OCI-LY3 (cell line): ENCODE measurements at regions not wholly inside any gene's neighbourhood (a gene's known extent, or its start where the extent isn't known, plus 50 kb on each side); places are given as distances from the start of the nearest gene placed in this dataset.

Experiments
- H2AFZ ChIP-seq: fragments of 200-600, 300-600 bp; shearing (Covaris generic); 2 replicates; pipeline ENCODE4 v1.6.0; 2014; ENCODE audit warnings: antibody characterized with exemption, low read depth, low read length
- H3K27ac ChIP-seq: fragments of 200-600, 300-600 bp; sonication (generic); 2 replicates; pipeline ENCODE4 v1.5.1; 2014; ENCODE audit warnings: mild to moderate bottlenecking, low read length, moderate library complexity, mixed read lengths
- H3K27me3 ChIP-seq: fragments of 200-600, 300-600 bp; sonication (generic); 2 replicates; pipeline ENCODE4 v1.6.1; 2014; ENCODE audit warnings: low read depth, low read length, mixed read lengths
- H3K36me3 ChIP-seq: fragments of 200-600, 300-600 bp; sonication (generic); replicated peaks from 2 replicates; pipeline ENCODE3; 2014; ENCODE audit warnings: low read depth, low read length, mixed read lengths
- H3K4me1 ChIP-seq: fragments of 300-600, 200-600 bp; sonication (generic); 2 replicates; pipeline ENCODE4 v1.6.1; 2014; ENCODE audit warnings: low read length, mixed read lengths
- H3K4me2 ChIP-seq: fragments of 200-600, 300-600 bp; sonication (generic); 2 replicates; pipeline ENCODE4 v1.6.1; 2014; ENCODE audit warnings: low read length, mixed read lengths
- H3K4me3 ChIP-seq: fragments of 300-600, 200-600 bp; sonication (generic); 2 replicates; pipeline ENCODE4 v1.5.1; 2014; ENCODE audit warnings: antibody characterized with exemption, mild to moderate bottlenecking, low read length, moderate library complexity
- H3K79me2 ChIP-seq: fragments of 300-600, 200-600 bp; shearing (Covaris generic); 2 replicates; pipeline ENCODE4 v1.6.1; 2014; ENCODE audit warnings: mild to moderate bottlenecking, low read length, mixed read lengths
- H3K9ac ChIP-seq: fragments of 300-600, 200-600 bp; shearing (Covaris generic); 2 replicates; pipeline ENCODE4 v1.6.0; 2014; ENCODE audit warnings: mild to moderate bottlenecking, low read length, moderate library complexity
- H3K9me3 ChIP-seq: fragments of 200-600, 300-600 bp; shearing (Covaris generic); 2 replicates; pipeline ENCODE4 v1.6.1; 2014; ENCODE audit warnings: low read length, mixed read lengths; ENCODE audit not compliant: insufficient read depth
- H4K20me1 ChIP-seq: fragments of 200-600, 300-600 bp; sonication (generic); 2 replicates; pipeline ENCODE4 v1.6.1; 2016; ENCODE audit warnings: low read length, mixed read lengths; ENCODE audit not compliant: insufficient read depth
- EZH2phosphoT487 ChIP-seq: fragments of 200-600 bp; shearing (Covaris generic); IDR thresholded peaks from 2 replicates; pipeline ENCODE4 v1.6.1; 2018; ENCODE audit warnings: antibody characterized with exemption, mixed run types, low read depth
- TF ChIP-seq, protein P1 (sequence below): fragments of 200-600, 300-600 bp; sonication (generic); IDR thresholded peaks from 2 replicates; pipeline ENCODE4 v1.5.1; 2014; ENCODE audit warnings: antibody characterized with exemption, low read length, low read depth

DNA sequence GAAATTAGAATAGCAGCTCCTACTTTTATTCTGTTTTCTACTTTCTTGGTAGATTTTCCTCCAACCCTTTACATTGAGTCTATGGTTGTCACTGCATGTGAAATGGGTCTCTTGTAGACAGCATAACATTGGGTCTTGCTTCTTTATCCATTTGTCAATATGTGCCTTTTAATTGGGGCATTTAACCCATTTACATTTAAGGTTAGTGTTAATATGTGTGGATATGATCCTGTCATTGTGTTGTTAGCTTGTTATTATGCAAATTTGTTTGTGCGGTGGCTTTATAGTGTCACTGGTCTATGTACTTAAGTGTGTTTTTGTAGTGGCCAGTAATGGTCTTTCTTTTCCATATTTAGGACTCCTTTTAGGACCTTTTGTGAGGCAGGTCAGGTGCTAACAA lies 276.9 kb upstream of the SPHKAP start:
- no peak overlapping the region for H3K27ac ChIP-seq
- no peaks in the 10 kb centered on the region for H3K36me3 ChIP-seq
- H3K4me3 ChIP-seq = no peak overlapping the region
- H3K9me3 ChIP-seq = peaks cover 10% of the 10 kb centered on the region; the same call in 1 of the 2 replicates
- H4K20me1 ChIP-seq = no peaks in the 10 kb centered on the region
- H3K27me3 ChIP-seq = no peaks in the 10 kb centered on the region
- no peak overlapping the region for H2AFZ ChIP-seq
- no peaks in the 10 kb centered on the region for H3K79me2 ChIP-seq
- no peak overlapping the region for H3K9ac ChIP-seq
- TF ChIP-seq EZH2phosphoT487 = no peak
- TF ChIP-seq, protein P1, sequence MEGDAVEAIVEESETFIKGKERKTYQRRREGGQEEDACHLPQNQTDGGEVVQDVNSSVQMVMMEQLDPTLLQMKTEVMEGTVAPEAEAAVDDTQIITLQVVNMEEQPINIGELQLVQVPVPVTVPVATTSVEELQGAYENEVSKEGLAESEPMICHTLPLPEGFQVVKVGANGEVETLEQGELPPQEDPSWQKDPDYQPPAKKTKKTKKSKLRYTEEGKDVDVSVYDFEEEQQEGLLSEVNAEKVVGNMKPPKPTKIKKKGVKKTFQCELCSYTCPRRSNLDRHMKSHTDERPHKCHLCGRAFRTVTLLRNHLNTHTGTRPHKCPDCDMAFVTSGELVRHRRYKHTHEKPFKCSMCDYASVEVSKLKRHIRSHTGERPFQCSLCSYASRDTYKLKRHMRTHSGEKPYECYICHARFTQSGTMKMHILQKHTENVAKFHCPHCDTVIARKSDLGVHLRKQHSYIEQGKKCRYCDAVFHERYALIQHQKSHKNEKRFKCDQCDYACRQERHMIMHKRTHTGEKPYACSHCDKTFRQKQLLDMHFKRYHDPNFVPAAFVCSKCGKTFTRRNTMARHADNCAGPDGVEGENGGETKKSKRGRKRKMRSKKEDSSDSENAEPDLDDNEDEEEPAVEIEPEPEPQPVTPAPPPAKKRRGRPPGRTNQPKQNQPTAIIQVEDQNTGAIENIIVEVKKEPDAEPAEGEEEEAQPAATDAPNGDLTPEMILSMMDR = no peak
- H3K4me2 ChIP-seq = no peak overlapping the region
- no peaks in the 10 kb centered on the region for H3K4me1 ChIP-seq

DNA sequence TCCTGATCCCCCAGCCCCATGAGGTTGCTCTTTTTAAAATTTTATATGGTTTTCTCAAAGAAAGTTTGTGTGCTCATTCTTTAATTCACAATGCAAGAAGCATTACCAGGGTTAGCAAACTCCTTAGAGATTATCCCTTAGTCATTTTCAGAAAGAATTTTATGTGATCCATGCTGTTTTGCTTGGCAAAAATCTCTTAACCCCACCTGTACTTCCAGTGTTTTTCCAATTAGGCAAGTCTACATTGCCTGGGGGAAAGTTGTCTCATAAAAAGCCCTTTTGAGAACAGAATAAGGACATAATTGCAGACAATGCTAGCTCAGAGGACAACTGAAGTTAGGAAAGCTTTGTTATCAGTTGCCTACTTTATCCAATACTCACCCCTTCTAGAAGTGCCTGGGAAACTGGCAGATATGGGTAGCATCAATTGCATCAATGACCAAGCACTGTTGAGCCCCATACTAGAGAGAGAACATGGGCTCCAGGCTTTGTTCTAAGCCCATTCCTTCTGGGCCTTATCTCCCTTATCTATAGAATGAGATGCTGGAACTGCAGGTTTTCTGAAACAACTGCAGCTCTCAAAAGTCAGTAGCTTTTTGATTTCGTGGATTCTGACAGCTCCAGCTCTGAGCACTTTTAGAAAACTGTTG lies 265.9 kb upstream of the SPHKAP start:
- no peak overlapping the region for H3K27ac ChIP-seq
- H3K4me1 ChIP-seq = no peaks in the 10 kb centered on the region
- no peak overlapping the region for H3K9ac ChIP-seq
- H3K4me2 ChIP-seq = no peak overlapping the region
- no peaks in the 10 kb centered on the region for H3K27me3 ChIP-seq
- H3K4me3 ChIP-seq = no peak overlapping the region
- H2AFZ ChIP-seq = no peak overlapping the region
- H3K9me3 ChIP-seq = no peaks in the 10 kb centered on the region
- TF ChIP-seq, protein P1 = no peak
- TF ChIP-seq EZH2phosphoT487 = no peak
- H3K79me2 ChIP-seq = no peaks in the 10 kb centered on the region
- no peaks in the 10 kb centered on the region for H4K20me1 ChIP-seq
- H3K36me3 ChIP-seq = no peaks in the 10 kb centered on the region

DNA sequence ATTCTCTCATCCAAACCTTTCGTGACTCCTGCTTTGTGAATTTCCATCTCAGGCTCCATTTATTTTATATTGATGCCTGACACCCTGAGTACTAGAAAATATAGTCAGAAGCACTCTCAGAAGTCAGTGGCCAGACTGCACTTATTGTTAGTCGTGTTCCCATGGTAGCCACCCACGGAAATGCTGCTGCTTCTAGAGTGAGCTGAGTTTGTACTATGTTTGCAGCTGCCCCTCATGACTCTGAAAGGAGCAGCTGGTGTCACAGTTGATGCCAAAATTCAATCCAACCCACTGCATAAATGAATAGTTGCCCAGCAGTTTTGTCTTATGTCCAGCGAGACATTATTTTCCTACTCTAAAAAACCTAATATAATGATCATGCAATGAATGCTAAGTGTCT lies 265.2 kb upstream of the SPHKAP start:
- no peak overlapping the region for H3K9ac ChIP-seq
- H3K4me1 ChIP-seq = no peaks in the 10 kb centered on the region
- H3K36me3 ChIP-seq = no peaks in the 10 kb centered on the region
- H3K27ac ChIP-seq = no peak overlapping the region
- no peaks in the 10 kb centered on the region for H3K79me2 ChIP-seq
- no peak overlapping the region for H3K4me2 ChIP-seq
- no peak overlapping the region for H2AFZ ChIP-seq
- H3K4me3 ChIP-seq = no peak overlapping the region
- TF ChIP-seq EZH2phosphoT487 = no peak
- TF ChIP-seq, protein P1 = no peak
- H4K20me1 ChIP-seq = no peaks in the 10 kb centered on the region
- H3K27me3 ChIP-seq = no peaks in the 10 kb centered on the region
- no peaks in the 10 kb centered on the region for H3K9me3 ChIP-seq

DNA sequence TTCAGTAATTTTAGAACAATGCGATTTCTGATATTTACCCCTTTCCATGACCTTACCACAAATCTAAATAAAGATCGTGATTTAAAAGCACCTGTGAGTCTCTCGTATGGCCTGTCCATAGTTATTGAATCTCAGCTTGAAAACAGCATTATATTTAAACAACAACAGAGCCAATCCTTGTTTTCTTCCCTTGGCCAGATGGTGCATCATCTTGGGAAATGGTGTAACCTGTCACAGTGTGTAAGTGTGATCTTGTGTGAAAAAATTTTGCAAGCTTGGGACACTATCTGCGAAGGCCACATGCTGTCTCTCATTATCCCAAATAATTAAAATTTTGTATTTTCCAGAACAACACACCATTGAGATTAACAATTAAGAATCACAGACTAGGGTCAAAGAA lies 262.7 kb upstream of the SPHKAP start:
- Histone ChIP-seq H4K20me1 (no peaks in the 10 kb centered on the region), H3K36me3 (no peaks in the 10 kb centered on the region), H3K9me3 (no peaks in the 10 kb centered on the region), H2AFZ (no peak overlapping the region), H3K9ac (no peak overlapping the region), H3K27me3 (no peaks in the 10 kb centered on the region), H3K4me3 (no peak overlapping the region), H3K4me1 (no peaks in the 10 kb centered on the region), H3K79me2 (no peaks in the 10 kb centered on the region), H3K4me2 (no peak overlapping the region), H3K27ac (no peak overlapping the region)
- no peak for TF ChIP-seq EZH2phosphoT487
